Testis (tissue), 2 donors: ENCODE measurements at regions not wholly inside any gene's neighbourhood (a gene's known extent, or its start where the extent isn't known, plus 50 kb on each side); places are given as distances from the start of the nearest gene placed in this dataset.

Experiments
- DNase-seq: peaks from one replicate; pipeline ENCODE4 v3.0.0-alpha.2; 2019
- H3K27ac ChIP-seq, 2 donors: fragments of 200-600 bp; sonication (generic); one replicate each; pipeline ENCODE4 v1.5.1; 2019
- H3K27me3 ChIP-seq: fragments of 200-600 bp; sonication (generic); one replicate; pipeline ENCODE4 v1.5.1; 2019
- H3K36me3 ChIP-seq: fragments of 200-600 bp; sonication (generic); one replicate; pipeline ENCODE4 v1.5.1; 2017; ENCODE audit warnings: low read depth; ENCODE audit errors: missing control alignments
- H3K4me1 ChIP-seq: fragments of 200-600 bp; sonication (generic); one replicate; pipeline ENCODE4 v1.5.1; 2019
- H3K4me3 ChIP-seq, 2 donors: fragments of 200-600 bp; sonication (generic); one replicate each; pipeline ENCODE4 v1.5.1; 2017 to 2019
- H3K9me3 ChIP-seq: fragments of 200-600 bp; sonication (generic); one replicate; pipeline ENCODE4 v1.5.1; 2017
- POLR2A ChIP-seq: fragments of 450-650 bp; IDR thresholded peaks from one replicate; pipeline ENCODE4 v1.6.1; 2017; ENCODE audit warnings: antibody characterized with exemption, mild to moderate bottlenecking, moderate library complexity
- WGBS, 2 donors: methylation state at CpG; one replicate each; pipeline ENCODE4 v1.1.5; 2018; 5-methylcytosine and 5-hydroxymethylcytosine counted together
- intact Hi-C: fragments of 100-400 bp; cut with DNase I; formaldehyde crosslinking; loops from one replicate; pipeline ENCODE4 v1.15.1; 2023; ENCODE audit warnings: low total_unique reads
- TF ChIP-seq, protein P1 (sequence below), 3 experiments: fragments of 450-650 bp in 2 of 3; fragments of 200-600 bp in 1 of 3; sonication (generic) in 1 of 3; IDR thresholded peaks; one replicate each; pipeline ENCODE4 v1.5.1; 2016 to 2019; ENCODE audit warnings: antibody characterized with exemption in 3 of 3, mild to moderate bottlenecking in 2 of 3, moderate library complexity in 1 of 3

DNA sequence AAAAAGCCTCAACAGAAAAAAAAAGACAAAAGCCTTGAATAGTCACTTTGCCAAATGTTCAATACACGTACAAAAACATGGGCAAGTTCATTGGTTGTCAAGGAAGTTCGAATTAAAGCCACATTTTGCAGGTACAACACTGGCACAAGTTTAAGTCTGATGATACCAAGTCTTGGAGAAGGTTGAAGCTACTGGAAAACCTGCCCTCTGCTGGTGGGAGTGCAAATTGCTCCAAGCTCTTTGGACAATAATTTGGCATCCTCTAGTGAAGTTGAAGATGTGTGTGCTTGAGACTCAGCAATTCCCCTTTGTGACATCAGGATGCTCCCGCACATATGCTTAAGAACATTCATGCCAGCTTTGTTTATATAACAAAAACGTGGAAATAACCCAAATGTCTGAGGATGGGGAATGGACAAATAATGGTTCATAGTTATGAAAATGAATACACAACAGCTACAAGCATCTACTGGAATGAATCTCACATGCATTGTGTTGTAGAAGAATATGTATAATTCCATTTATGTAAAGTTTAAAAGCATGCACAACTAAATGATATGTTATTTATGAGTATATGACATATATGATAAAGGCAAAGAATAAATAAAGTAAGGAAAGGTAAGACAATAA is 120.0 kb upstream of the PLPP4 start:
- TF ChIP-seq POLR2A: no peak
- TF ChIP-seq, protein P1, sequence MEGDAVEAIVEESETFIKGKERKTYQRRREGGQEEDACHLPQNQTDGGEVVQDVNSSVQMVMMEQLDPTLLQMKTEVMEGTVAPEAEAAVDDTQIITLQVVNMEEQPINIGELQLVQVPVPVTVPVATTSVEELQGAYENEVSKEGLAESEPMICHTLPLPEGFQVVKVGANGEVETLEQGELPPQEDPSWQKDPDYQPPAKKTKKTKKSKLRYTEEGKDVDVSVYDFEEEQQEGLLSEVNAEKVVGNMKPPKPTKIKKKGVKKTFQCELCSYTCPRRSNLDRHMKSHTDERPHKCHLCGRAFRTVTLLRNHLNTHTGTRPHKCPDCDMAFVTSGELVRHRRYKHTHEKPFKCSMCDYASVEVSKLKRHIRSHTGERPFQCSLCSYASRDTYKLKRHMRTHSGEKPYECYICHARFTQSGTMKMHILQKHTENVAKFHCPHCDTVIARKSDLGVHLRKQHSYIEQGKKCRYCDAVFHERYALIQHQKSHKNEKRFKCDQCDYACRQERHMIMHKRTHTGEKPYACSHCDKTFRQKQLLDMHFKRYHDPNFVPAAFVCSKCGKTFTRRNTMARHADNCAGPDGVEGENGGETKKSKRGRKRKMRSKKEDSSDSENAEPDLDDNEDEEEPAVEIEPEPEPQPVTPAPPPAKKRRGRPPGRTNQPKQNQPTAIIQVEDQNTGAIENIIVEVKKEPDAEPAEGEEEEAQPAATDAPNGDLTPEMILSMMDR (IDR thresholded peaks at IDR 0.05): peak; percentile 60 to 79 (median 78)
- H3K9me3 ChIP-seq: no peaks in the 10 kb centered on the region
- no peaks in the 10 kb centered on the region for H3K4me1 ChIP-seq
- no peak overlapping the region for H3K4me3 ChIP-seq
- WGBS, 2 donors: 24 to 33% methylated on average over 4 of the region's 4 CpGs
- intact Hi-C loops: no loop called here
- no peaks in the 10 kb centered on the region for H3K36me3 ChIP-seq
- H3K27me3 ChIP-seq: no peaks in the 10 kb centered on the region
- DNase-seq: peak; percentile 80
- no peak overlapping the region for H3K27ac ChIP-seq

DNA sequence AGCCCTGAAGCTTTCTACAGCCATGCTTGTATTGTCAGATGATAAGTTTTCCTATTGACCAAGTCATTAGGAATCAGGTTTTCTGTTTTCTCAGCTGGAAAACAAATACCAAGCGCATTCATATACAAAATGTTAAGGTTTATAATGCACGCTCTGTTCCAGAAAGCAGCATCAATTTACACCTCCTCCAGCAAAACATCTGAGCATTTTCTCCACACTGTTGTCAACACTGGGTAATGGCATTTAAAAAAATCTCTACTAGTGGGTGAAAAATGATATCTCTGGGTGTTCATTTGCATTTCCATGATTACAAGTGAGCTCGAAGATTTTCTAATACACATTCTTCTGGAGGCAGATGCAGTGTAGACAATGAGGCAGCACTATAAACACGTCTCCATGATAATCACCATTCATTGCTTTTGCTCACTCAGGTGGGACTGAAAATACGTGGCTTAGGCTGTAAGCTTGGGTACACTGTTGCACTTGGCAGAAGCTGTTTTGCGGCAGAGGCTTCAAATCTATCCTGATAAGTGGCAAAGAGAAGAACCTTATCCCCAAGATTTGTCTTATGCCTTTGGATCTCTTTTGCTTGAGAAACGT is 114.8 kb upstream of the PLPP4 start:
- Histone ChIP-seq H3K4me3 (no peak overlapping the region), H3K27ac (no peak overlapping the region), H3K27me3 (no peaks in the 10 kb centered on the region), H3K9me3 (no peaks in the 10 kb centered on the region), H3K4me1 (no peaks in the 10 kb centered on the region), H3K36me3 (no peaks in the 10 kb centered on the region)
- 65 to 74% methylated on average over 7 of the region's 7 CpGs for WGBS, 2 donors
- intact Hi-C loops: no loop called here
- no peak for TF ChIP-seq POLR2A
- TF ChIP-seq, protein P1 (IDR thresholded peaks at IDR 0.05): no peak
- no peak for DNase-seq

DNA sequence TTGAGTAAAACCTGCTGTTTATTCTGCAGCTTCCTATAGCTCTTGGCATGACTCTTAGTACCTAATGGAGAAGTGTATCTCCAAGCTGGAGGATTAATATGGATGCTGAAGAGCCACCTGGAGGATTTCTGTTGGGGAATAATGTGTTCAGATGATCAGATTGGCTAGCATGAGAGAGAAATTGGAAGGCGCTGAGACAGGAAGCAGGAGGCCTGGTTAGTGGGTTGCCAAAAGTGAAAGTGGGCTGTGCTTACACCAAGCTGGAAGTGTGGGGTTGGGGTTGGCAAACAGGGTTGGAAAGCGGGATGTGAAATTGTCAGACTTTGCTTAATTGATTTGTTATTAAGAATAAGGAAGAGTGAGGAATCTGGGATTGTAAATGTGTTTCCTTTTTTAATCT is 111.8 kb upstream of the PLPP4 start:
- intact Hi-C loops: no loop called here
- Histone ChIP-seq H3K4me3 (no peak overlapping the region), H3K4me1 (no peaks in the 10 kb centered on the region), H3K27me3 (no peaks in the 10 kb centered on the region), H3K27ac (no peak overlapping the region), H3K36me3 (no peaks in the 10 kb centered on the region), H3K9me3 (no peaks in the 10 kb centered on the region)
- no peak for DNase-seq
- TF ChIP-seq POLR2A: no peak
- TF ChIP-seq, protein P1 (IDR thresholded peaks at IDR 0.05): no peak
- 77 to 90% methylated on average over 2 of the region's 2 CpGs for WGBS, 2 donors

DNA sequence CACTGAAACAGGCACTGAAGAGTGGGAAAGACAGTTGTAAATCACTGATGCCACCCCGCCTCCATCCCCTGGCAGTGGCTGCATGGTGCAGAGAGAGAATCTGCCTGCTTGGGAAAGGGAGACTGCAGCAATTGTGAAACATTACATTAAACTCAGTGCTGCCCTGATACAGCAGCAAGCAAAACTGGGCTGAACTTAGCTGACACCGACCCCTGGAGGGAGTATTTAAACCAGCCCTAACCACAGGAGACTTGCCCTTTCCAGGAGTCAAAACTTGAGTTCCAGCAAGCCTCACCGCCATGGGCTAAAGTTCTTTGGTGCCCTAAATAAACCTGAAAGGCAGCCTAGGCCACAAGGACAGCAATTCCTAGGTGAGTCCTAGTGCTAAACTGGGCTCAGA is 109.4 kb upstream of the PLPP4 start:
- DNase-seq: no peak
- Histone ChIP-seq H3K9me3 (no peaks in the 10 kb centered on the region), H3K27ac (no peak overlapping the region), H3K27me3 (no peaks in the 10 kb centered on the region), H3K4me3 (no peak overlapping the region), H3K36me3 (no peaks in the 10 kb centered on the region), H3K4me1 (no peaks in the 10 kb centered on the region)
- intact Hi-C loops: no loop called here
- WGBS, 2 donors: 38 to 64% methylated on average over 3 of the region's 3 CpGs
- TF ChIP-seq POLR2A: no peak
- TF ChIP-seq, protein P1 (IDR thresholded peaks at IDR 0.05): no peak

DNA sequence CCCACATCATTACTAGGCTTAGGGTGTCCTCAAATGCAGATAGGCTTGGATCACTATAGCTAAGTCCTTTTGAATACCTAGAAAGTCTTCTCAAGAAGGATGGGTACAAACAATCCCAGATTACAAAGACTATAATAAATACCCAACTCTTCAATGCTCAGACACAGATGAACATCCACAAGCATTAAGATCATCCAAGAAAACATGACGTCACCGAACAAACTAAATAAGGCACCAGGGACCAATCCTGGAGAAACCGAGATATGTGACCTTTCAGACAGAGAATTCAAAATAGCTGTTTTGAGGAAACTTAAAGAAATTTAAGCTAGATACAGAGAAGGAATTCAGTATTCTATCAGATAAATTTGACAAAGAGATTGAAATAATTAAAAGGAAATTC is 108.0 kb upstream of the PLPP4 start:
- no peak for DNase-seq
- intact Hi-C loops: no loop called here
- no peaks in the 10 kb centered on the region for H3K36me3 ChIP-seq
- TF ChIP-seq, protein P1 (IDR thresholded peaks at IDR 0.05): no peak
- no peak for TF ChIP-seq POLR2A
- H3K4me1 ChIP-seq: no peaks in the 10 kb centered on the region
- no peak overlapping the region for H3K27ac ChIP-seq
- no peaks in the 10 kb centered on the region for H3K27me3 ChIP-seq
- H3K9me3 ChIP-seq: no peaks in the 10 kb centered on the region
- no peak overlapping the region for H3K4me3 ChIP-seq
- 93 to 97% methylated on average over 3 of the region's 3 CpGs for WGBS, 2 donors
